ENCODE measurements at regions not wholly inside any gene's neighbourhood (a gene's known extent, or its start where the extent isn't known, plus 50 kb on each side); places are given as distances from the start of the nearest gene placed in this dataset.

DNA sequence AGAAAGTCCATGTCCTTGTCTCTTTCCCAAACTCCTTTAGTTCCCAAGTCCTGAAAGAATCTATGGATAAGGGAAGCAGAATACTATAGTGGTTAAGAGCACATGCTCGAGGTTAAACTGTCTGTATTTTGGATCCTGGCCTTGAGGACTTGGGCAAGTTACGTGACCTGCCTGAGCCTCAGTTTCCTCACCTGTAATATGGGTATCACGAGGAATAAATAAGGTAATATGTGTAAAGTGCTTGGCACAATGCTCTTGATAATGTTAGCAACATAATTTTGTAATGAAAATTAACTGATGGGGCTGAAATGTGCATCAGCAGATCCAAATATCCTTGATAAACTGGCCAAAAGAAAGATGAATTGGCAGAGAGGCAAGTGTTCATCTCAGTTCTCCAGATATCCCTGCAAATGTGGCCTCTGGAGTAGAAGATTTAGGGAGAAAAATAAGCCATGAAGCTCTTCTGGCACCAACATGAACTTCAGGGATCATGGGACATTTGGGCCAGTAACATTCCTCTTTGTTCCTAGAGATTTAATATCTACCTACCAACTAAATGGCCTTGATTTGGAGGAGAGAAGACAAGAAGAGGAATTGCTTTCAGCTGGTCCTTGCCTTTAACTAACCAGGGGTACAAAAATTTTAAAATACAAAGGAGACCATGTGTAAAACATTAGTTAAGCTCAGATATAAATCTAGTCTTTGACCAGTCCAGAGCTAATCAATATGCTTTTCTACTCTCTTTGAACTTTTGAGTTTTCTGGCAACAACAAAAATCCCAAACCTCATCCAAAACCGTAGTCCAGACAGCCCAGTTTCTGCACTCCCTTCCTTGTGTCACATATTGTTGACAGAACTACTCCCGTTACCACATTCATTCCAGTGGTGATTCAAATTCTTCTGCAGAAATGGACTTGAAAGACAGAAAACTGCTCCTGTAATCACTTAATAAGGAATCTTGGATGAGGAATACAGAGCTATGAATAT lies 52.7 kb upstream of the EML4 start (continued):
- TF ChIP-seq ZNF281 (CRISPR knock-in tag; IDR thresholded peaks at IDR 0.05; ENCODE audit: borderline replicate concordance), result peak; percentile 52; the same call in 1 of the 2 replicates
- TF ChIP-seq ZMYM4 (CRISPR knock-in tag; IDR thresholded peaks at IDR 0.05), result peak; percentile 46; the same call in 1 of the 2 replicates
- TF ChIP-seq EEA1 (CRISPR knock-in tag; IDR thresholded peaks at IDR 0.05; ENCODE audit: borderline replicate concordance), result no peak
- TF ChIP-seq ZNF260 (CRISPR knock-in tag; IDR thresholded peaks at IDR 0.05; ENCODE audit: borderline replicate concordance, low read depth), result no peak
- no peak for TF ChIP-seq RBM22 (optimal IDR thresholded peaks at IDR 0.05; ENCODE audit: low read length)
- TF ChIP-seq SKIL (CRISPR knock-in tag; IDR thresholded peaks at IDR 0.05; ENCODE audit: borderline replicate concordance), result peak; percentile 88; the same call in 1 of the 2 replicates
- 0 out of 2 replicates have a peak, but pooled peaks have one; percentile 60 for TF ChIP-seq NCOA1 (CRISPR knock-in tag; IDR thresholded peaks at IDR 0.05)
- 0 out of 2 replicates have a peak, but pooled peaks have one; percentile 11 for TF ChIP-seq ARNT2 (CRISPR knock-in tag; IDR thresholded peaks at IDR 0.05; ENCODE audit: low read depth)
- peak; percentile 69; the same call in 1 of the 2 replicates for TF ChIP-seq FOXK2 (IDR thresholded peaks at IDR 0.05)
- TF ChIP-seq, protein P1, sequence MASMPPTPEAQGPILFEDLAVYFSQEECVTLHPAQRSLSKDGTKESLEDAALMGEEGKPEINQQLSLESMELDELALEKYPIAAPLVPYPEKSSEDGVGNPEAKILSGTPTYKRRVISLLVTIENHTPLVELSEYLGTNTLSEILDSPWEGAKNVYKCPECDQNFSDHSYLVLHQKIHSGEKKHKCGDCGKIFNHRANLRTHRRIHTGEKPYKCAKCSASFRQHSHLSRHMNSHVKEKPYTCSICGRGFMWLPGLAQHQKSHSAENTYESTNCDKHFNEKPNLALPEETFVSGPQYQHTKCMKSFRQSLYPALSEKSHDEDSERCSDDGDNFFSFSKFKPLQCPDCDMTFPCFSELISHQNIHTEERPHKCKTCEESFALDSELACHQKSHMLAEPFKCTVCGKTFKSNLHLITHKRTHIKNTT (CRISPR knock-in tag; IDR thresholded peaks at IDR 0.05), result no peak
- no peak for TF ChIP-seq FOXA1 (IDR thresholded peaks at IDR 0.05)
- peak; percentile 75 for TF ChIP-seq FOXA1 (CRISPR knock-in tag; IDR thresholded peaks at IDR 0.05)
- TF ChIP-seq NCOR1 (IDR thresholded peaks at IDR 0.05; ENCODE audit: borderline replicate concordance, low read length), result peak; percentile 96
- peak; percentile 89 for TF ChIP-seq BCL6 (CRISPR knock-in tag; IDR thresholded peaks at IDR 0.05)
- TF ChIP-seq RFX3 (CRISPR knock-in tag; IDR thresholded peaks at IDR 0.05), result no peak
- peak in 1 of 2 experiments; percentile 14; a peak in 1 of 4 replicates for TF ChIP-seq NR2F1 (CRISPR knock-in tag; IDR thresholded peaks at IDR 0.05)
- peak; percentile 30; the same call in 1 of the 2 replicates for TF ChIP-seq TAF1 (CRISPR knock-in tag; IDR thresholded peaks at IDR 0.05)
- no peak; the same call in 1 of the 2 replicates for TF ChIP-seq CC2D1A (CRISPR knock-in tag; IDR thresholded peaks at IDR 0.05)
- TF ChIP-seq ZFYVE20 (CRISPR knock-in tag; IDR thresholded peaks at IDR 0.05; ENCODE audit: borderline replicate concordance, low read depth), result no peak
- TF ChIP-seq AKAP8 (CRISPR knock-in tag; IDR thresholded peaks at IDR 0.05), result no peak
- TF ChIP-seq ZNF557 (CRISPR knock-in tag; IDR thresholded peaks at IDR 0.05), result 0 out of 2 replicates have a peak, but pooled peaks have one; percentile 73

Measured in HepG2 (cell line).